HG02973 (cell line): ENCODE measurements at regions not wholly inside any gene's neighbourhood (a gene's known extent, or its start where the extent isn't known, plus 50 kb on each side); places are given as distances from the start of the nearest gene placed in this dataset.
A peak's percentile ranks its signal among the peaks of the same experiment; 100 is the strongest.
"Not testable (repeated sequence)": the region's sequence is repeated elsewhere in the genome, so short reads cannot be mapped to it uniquely, and the experiment has no call there.

Experiments used
- ATAC-seq: cut with Tn5 transposase; IDR thresholded peaks from one replicate; pipeline ENCODE4 v1.9.1; 2021; ENCODE audit warnings: moderate library complexity; ENCODE audit not compliant: unreplicated experiment

DNA sequence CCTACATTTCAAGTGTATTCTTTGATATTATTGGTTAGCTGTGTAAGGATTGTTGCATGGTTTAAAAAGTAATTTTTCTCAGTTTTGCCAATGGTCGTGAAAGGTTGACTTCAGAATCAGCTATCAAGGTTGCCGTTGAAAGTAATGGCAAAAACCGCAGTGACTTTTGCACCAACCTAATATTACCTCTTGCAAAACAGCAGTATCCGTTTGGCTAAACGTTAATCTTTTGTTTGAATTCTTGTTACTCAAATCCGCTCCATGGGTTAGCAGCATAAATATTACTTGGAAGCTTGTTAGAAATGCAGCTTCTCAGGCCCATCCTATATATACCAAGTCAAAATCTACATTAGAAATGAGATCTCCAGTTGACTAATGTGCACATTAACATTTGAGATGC, 141.6 kb upstream of the PRSS12 start:
- ATAC-seq: not testable (repeated sequence)

DNA sequence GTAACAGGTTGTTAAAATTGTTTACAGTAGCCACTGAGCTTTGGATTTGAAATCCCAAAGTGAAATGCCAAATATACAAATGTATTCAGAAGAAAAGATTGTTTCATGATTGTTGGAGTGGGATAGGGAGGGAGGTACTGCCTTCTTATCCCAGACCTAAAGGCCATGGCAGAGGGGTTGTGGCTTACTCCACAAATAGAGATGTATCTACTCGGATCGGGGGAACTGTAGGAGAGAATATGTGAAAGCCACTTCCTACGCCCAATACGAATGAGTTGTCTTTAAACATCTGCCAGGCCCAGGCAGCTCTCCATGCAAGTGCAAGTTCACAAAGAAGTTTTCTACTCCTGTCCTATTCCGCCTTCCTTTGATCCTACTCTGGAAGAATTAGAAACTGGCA, 150.2 kb upstream of the PRSS12 start:
- ATAC-seq: not testable (repeated sequence)

DNA sequence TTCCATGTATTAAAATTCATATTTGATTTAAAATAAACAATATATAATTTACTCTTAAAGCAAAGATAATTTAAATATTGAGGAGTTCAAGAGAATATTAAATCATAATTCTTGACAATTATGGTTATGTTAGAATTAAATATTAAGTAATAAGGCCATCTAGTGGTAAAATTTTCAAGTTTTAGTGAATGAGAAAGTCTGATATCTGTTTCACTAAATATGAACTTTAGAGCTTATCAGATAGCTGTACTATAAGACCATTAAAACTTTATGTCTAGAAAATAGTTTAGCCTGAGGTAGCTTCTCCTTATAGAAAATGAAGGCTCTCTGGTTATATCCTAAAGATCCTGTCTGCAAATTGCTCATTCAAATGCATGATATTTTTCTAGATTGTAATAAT, 152.1 kb upstream of the PRSS12 start:
- not testable (repeated sequence) for ATAC-seq

DNA sequence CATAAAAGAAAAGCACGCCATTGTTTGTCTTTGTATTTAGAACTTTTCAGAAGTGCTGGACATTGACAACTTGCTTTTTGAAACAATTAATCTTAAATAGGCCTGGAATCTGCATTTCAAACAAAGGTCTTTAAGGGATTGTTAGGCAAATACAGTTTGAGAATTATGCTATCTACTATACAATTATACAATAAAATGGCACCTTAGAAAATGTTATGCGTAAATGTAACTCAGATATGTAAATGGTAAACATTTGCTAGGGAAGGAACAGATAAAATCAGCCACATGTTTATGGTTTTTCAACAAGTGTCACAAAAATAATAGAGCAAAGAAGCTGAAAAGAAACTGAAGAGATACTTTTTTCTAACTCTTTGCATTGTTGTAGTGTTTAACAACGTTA, 152.7 kb upstream of the PRSS12 start:
- not testable (repeated sequence) for ATAC-seq

DNA sequence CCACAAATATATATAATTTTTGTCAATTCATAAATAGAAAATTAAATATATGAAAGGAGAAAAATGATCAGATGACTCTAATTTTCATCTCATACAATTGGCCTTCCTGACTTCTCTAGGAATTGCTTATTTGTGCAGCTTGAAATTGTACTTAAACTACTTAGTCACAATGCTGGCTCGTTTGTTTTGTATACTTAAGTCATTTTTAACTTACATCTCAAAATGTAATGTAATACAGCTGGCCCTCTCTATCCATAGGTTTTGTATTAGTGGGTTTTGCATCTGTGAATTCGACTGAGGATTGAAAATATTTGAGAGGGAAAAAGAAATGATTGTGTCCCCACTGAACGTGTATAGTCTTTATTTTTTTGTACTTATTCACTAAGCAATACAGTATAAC, 160.1 kb upstream of the PRSS12 start:
- ATAC-seq: not testable (repeated sequence)

DNA sequence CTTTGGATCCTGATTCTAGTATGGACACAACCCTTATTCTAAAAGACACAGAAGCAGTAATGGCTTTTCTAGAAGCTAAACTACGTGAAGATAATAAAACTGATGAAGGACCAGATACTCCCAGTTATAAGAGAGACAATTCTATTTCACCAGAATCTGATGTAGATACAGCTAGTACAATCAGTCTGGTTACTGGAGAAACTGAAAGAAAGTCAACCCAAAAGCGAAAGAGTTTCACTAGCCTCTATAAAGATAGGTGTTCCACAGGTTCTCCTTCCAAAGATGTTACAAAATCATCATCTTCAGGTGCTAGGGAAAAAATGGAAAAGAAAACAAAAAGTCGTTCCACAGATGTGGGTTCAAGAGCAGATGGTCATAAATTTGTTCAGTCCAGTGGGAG, 161.5 kb upstream of the PRSS12 start:
- not testable (repeated sequence) for ATAC-seq

DNA sequence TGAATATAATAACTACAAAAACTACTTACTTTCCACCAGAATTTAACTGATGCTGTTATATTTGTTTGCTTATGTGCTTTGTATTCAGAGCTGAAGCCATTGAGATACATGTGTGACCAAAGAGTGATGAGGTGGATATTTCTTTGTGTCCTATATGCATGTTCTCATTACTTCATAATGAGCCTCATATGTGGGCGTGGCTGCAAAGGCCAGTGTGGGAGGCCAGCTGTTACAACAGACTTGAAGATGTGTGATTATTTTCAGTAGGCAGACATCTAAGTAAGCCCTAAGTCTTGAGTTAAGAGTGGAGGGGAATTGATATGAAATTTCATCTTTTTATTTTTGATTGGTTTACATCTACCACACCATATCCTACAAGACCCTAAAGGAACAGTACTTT, 163.3 kb upstream of the PRSS12 start:
- not testable (repeated sequence) for ATAC-seq

DNA sequence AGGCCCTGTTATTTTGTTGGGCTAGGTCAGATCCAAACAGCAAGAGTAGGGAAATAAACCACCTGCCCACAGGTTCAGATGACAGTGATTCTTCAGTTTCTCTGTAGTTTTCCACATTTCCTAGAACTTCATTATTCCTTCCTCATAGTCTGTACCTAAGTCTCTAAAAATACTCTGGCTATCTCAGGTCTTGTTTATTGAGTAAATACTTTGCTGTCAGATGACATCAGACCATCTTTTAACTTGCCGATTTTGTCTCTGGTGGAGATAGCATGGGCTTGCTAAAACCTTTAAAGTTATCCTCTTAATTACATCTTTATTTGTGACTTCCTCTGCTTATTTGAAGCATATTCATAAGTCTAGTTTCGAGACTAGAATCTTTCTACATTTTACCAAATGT, 155.1 kb upstream of the METTL14 start:
- ATAC-seq: not testable (repeated sequence)

DNA sequence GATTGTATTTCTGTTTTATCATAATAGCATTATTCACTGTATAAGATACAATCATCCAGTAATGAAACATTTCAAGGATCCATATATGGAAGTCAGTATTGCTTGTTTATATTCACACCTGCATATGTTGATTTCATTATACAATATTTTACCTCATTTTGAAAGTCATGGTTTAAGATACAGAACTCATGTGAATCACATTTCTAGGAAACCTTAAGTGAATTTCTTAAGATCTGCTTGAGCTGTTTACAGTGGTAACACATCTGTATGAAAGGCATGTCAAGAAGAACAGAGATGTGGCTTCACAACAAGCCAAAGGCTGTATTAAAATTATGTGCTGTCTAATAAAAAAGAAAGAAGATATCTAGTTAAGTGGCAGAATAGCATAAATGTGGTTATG, 153.2 kb upstream of the METTL14 start:
- ATAC-seq: not testable (repeated sequence)

DNA sequence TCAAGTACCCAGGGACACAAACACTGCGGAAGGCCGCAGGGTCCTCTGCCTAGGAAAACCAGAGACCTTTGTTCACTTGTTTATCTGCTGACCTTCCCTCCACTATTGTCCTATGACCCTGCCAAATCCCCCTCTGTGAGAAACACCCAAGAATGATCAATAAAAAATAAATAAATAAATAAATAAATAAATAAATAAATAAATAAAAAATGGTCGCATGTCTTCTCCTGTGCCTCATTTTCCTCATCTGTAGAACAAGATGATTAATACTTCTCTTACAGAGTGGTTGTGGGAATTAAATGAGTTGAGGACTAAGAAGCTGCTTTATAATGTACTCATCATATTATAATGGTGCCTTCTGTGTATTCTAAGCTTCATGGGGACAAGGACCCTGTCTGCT, 149.4 kb upstream of the METTL14 start:
- ATAC-seq: not testable (repeated sequence)

DNA sequence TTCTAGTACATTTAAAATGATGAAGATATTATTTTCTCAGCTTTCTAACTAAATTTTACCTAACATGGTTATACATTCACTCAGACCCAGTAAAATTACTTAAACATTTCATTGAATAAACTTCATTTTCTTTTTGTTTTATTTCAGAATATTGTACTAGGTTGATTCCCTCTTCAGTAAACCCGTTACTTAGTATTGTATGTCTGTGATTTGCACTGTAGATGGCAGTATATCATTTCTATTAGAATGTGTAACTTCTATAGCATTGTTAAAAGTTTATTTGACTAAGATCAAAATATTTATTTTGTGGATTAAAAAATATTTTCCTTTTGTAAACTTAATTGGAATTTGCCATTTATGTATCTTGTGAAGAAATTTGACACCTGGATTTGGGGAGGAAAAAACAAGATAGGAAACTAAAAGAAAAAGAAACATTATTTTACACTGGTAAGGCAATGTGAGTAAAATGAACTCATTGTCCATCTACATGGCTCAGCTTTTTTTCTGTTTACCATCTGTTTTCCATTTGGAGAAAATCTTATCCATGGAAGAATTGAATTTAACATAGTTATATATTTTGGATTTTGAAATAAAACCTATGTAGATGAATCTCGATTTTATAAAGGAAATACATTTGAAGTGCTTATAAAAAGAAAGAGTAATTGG, 145.6 kb upstream of the METTL14 start:
- not testable (repeated sequence) for ATAC-seq

DNA sequence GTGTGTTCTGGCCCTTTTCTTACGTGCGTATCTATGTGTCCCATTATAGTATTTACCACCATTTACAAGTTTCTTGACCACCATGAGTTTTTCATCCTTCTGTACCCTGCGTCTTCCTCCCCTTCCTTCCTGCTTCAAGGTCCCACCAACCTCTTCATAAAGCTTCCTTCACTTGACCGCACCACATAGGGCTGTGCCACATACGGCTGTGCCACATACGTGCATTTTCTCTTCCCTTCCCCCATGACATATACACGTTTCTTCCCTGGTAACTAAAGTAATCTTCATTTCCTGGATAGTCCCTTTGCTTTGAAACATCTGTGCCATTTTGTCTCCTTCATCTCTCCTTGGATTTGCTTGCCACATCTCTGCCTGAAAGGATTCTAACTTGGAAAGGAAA, 128.6 kb upstream of the METTL14 start:
- not testable (repeated sequence) for ATAC-seq

DNA sequence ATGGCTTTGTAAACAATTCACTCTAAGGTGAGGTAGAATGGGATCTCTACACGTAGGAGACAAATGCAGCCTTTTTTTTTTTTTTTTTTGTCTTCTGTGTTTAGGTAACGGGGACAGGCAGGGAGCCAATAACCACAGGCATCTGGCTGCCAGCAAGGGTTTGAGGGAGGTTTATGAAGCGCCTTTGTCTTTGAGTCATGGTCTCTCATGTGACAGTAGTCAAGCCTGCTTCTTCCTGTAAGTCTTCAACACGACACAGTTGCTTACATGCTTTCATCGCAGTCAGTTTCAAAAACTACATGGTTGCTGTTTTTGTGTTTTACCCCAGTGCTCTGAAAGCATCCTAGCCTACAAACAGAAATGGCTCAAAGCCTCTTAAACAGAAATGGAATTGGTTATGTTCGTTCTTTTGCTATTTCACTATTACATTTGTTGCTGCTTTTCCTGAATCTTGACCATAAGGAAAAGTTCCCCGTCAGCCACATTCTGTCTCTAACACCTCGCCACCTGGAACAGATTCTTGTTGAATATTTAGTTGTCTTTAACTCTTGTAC, 127.8 kb upstream of the METTL14 start:
- ATAC-seq: no peak

DNA sequence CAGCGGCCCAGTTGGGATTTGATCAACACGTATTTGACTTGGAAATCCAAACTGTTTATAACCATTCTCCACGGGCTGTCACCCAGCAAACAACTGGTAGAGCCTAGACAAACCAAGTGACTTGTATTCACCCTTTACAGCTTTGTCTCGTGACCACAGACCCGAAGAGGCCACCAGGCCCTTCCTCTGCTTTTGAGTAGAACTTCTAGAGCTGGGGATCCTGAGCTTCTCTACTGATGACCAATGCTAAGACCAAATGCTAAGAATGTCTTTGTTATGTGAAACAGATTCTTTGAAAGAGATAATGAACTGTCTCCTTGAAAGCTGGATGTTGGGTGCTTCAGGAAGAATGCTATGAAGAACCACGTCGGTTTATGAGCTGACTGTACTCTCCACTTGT, 127.0 kb upstream of the METTL14 start:
- ATAC-seq: not testable (repeated sequence)

DNA sequence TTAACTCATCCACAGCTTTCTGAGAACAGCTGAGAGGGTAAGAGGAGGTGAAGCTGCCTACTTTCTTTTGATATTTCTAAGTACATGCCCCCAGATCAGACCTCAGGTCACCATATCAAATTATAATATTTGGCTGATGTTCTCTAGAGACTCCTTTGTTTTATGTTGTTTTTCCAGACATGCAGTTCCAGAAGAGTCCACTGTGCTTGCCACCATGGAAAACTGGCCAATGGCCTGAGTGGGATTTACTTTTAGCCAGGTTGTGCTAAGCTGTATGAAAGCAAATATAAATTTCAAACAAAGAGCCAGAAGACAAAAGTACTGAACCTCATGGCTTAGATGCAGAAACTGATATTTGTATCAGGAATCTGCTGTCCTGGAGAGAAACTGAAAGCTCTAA, 123.6 kb upstream of the METTL14 start:
- not testable (repeated sequence) for ATAC-seq

DNA sequence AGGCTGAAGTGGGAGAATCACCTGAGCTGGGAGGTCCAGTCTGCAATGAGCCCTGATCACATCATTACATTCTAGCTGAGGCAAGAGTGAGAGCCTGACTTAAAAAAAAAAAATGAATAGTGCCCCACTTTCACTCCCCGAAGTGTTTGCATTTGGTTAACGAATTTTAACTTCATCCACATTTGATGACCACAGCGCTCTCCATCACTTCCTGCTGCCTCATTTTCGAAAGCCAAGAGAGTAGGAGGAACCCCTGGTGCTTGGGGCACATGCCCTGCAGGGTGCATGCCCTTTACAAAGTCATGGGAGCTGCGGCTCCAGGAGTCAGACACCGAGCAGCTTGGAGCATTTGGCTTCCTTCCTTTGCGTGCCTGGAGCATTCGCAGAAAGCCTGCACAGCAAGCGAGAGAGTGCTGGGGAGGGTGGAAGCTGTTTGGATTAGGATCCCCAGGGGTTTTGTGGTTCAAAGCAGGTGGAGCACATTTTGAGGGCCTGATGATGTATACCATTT, 119.1 kb upstream of the METTL14 start:
- peak; percentile 69 for ATAC-seq

DNA sequence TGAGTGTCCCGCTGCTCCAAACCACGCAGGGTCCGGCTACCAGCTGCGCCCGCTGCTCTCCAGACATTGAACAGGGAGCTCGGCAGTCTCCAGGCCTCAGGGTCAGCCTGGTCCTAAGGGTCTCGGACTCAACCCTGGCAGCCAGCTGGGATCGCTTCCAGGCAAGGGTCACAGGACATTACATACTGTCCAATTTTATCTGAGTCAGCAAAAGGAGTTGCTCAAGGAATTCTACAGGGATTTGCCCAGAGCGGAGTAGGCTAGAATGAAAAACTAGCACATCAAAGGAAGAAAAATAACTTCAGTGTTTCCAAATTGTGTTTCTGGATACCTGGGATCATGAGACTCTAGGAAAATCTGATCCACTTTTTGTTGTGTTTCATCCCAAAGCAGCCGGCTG, 112.2 kb upstream of the METTL14 start:
- ATAC-seq: not testable (repeated sequence)

DNA sequence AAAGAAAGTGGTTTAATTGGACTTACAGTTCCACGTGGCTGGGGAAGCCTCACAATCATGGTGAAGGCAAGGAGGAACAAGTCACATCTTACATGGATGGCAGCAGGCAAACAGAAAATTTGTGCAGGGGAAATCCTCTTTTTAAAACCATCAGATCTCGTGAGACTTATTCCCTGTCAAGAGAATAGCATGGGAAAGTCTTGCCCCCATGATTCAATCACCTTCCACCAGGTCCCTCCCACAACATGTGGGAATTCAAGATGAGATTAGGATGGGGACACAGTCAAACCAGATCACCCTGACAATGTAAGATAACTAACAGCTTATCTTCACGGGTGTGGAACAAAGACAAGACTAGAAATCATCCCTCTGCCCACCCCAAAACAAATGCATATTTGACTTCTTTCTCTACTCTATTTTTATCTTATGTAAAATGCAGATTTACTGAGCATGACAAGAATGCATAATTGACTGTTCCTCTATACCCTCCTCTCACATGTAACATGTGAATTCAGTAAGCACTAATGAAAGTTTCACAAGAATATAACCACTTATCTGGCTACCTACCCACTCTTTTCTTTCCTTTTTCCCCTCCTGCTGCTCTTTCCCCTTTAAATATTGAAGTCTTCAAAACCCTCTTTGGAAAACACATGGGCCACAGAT, 110.8 kb upstream of the METTL14 start:
- not testable (repeated sequence) for ATAC-seq

DNA sequence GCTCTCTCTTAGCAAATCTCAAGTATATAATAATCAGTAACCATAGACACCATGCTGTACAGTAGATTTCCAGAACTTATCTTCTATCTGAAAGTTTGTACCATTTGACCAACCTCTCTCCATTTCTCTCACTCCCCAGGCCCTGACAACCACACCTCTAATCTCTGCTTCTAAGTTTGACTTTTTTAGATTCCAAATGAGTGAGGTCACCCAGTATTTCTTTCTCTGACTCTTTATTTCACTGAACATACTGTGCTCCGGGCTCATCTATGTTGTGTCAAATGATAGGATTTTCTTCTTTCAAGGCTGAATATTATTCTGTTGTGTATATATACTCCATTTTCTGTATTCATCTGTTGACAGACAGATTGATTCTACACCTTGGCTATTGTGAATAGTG, 110.1 kb upstream of the METTL14 start:
- not testable (repeated sequence) for ATAC-seq

DNA sequence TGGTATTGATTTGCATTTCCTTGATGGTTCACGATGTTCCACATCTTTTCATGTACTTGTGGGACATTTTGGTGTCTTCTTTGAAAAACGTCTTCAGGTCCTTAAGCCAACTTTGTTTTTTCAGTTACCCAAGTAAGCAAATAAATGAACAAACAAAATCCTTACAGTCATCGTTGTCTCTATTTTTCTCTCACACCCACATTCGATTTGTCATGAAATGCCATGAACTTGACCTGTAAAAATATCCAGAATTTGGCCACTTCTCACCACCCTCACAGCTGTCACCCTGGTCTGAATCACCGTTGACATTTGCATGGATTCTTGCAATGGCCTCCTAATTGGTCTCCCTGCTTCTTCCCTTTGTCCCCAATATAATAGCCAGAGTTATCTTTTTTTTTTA, 109.5 kb upstream of the METTL14 start:
- ATAC-seq: not testable (repeated sequence)

DNA sequence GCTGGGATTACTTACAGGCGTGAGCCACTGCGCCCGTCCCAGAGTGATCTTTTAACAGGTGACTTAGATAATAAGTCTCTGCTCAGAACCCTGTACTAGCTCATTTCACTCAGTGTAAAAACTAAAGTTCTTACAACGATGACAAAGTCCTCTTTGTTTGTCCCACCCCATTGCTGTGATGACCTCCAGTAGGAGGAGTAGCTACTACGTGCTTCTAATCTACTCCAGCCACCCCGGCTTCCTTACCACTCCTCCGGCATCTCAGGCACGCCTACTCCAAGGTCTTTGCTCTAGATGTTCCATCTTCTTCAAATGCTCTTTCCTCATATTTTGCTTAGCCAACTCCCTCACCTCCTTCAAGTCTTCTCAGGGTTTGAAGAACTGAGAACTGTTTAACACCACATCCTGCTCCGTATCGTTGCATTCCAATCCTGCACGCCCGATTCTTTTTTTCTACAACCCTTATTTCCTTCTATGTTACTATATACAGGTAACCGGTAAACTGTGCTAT, 108.4 kb upstream of the METTL14 start:
- not testable (repeated sequence) for ATAC-seq

DNA sequence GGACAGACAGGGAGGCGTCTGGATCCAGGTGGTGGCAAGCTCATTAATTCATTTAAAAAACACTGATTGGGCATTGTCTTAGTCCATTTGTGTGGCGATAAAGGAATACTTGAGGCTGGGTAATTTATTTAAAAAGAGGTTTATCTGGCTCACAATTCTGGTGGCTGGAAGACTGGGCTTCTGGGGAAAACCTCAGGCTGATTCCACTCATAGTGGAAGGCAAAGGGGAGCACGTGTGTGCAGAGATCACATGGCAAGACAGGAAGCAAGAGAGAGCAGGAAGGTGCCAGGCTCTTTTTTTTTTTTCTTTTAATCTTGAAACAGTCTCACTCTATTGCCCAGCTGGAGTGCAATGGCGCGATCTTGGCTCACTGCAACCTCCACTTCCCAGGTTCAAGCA, 100.2 kb upstream of the METTL14 start:
- ATAC-seq: no peak
